GM21723 (cell line): ENCODE measurements at regions not wholly inside any gene's neighbourhood (a gene's known extent, or its start where the extent isn't known, plus 50 kb on each side); places are given as distances from the start of the nearest gene placed in this dataset.
A peak's percentile ranks its signal among the peaks of the same experiment; 100 is the strongest.

Source experiments
- ATAC-seq: cut with Tn5 transposase; IDR thresholded peaks from one replicate; pipeline ENCODE4 v1.9.1; 2021; ENCODE audit warnings: mild to moderate bottlenecking, moderate library complexity; ENCODE audit not compliant: unreplicated experiment

DNA sequence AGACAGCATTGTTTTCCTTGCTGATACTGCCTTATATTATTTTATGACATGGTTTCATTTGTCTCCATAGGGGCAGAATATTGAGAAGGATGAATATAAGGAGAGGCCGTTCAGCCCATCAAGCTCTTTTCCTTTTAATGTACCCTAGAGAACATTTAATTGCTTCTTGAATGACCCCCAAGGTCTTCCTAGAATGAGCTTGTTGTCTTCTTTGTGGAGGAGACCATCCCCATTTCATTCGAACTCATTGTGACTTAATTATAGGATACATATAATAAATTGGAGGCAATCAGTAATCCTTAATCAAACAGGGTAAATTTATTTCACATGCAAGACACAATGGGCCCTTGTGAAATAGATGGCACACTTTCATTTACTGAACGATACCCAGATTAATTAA, 231.3 kb downstream of the MDFIC start:
- no peak for ATAC-seq

DNA sequence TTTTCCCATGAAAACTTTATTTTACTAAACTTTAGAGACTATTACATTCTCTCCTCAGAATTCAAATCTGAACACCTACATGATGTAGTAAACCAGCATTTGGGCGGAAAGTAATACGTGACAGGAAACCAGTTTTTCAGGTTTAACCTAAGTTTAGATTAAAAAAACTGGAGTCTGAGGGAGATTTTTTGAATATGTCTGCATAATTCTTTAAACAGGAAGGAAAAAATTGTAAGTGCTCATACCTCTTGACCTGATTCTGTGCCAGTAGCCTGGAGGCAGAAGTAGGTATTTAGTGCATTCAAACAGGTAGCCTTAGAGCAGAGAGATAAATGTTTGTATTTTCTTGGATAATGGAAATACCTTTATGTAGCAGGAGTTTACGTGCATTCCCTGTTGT, 224.3 kb downstream of the MDFIC start:
- ATAC-seq = no peak

GRCh38 chr7:115145512-115145911, 223.6 kb downstream of the MDFIC start:
- ATAC-seq = peak; percentile 81

DNA sequence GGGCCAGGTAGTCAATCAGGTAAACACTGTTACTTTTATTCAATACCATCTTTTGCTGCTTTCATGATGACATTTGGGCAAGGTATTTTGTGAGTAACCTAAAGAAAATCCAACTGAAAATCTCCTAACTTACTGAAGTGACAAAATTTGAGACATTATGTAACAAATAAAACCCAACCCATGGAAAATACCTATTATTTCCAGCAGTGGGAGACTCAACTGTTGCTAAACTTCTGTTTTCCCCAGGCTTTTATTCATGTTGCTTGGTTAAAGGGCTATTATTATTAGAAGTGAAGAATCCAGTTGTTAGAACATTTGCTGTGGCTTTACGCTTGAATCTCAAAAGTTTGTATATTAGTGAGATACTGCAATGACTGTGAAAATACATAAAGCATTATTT, 215.9 kb downstream of the MDFIC start:
- no peak for ATAC-seq

DNA sequence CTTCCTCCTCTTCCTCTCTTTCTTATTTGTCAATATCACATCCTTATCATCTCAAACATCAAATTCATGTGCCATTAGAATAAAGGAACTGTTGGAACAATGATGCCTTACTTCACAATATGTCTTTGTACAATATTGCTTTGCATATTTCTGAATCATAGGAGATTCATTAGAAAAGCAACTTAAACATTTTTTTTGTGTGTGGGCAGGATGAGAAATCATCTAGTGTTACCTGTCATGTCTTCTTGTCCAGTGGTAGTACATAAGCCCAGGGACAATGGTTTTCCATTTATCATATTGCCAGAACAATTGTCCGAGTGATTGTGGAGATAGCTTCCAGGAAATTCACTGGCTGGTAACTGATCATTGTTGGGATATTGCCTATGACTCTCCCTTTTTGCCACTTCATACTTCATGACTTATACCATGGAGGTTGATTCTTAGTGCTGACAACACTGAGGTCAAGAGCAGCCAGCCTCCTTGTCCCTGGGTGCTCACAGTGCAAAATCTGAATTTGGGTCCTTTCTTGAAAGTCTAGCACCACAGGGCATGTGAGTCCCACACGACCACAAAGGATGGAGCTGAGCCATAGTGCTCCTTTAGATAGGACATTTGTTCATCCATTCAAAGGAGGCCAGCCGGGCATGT, 215.0 kb downstream of the MDFIC start:
- no peak for ATAC-seq

- ATAC-seq = peak; percentile 96
Measured at GRCh38 chr7:115135769-115136410, 214.0 kb downstream of the MDFIC start.

- no peak for ATAC-seq
Measured at GRCh38 chr7:115135146-115135545, 213.3 kb downstream of the MDFIC start.

- ATAC-seq = no peak
Measured at GRCh38 chr7:115133248-115133647, 211.4 kb downstream of the MDFIC start.

- no peak for ATAC-seq
Measured at GRCh38 chr7:115132096-115132495, 210.2 kb downstream of the MDFIC start.

DNA sequence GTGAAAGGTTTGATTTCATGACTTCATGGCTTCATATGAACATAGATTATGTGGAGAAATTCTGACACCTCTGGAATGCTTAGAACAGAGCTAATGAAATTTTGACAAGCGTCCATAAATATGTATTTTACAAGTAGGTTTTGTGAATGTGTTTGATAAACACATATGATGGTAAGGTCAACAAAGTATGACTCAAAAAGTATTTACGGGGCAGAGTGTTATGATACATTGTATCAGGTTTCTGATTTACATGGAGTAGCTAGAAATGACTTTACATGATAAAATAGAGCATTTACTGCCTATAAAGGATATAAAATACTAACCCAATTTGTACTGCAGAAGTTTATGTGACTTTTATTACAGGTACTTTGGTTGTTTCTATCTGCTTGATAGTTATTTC, 206.3 kb downstream of the MDFIC start:
- no peak for ATAC-seq

- ATAC-seq = no peak
Measured at GRCh38 chr7:115127399-115128021, 205.6 kb downstream of the MDFIC start.

DNA sequence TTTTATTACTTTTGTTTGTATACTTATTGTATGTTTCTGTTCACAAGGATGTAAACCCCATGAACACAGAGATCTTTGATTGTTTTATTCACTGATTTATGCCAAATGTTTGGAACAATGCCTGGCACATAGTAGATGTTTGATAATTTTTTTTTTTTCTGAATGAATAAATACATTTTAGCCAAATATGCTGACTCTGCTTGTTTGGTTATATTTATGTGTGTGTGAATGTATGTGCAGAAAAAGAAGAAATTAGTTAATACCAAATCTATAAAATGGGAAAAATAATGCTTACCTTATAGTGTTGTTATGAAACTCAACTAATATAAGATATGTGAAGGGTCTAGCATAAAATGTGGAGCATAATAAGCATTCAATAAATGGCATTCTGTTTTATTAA, 203.9 kb downstream of the MDFIC start:
- ATAC-seq = no peak

DNA sequence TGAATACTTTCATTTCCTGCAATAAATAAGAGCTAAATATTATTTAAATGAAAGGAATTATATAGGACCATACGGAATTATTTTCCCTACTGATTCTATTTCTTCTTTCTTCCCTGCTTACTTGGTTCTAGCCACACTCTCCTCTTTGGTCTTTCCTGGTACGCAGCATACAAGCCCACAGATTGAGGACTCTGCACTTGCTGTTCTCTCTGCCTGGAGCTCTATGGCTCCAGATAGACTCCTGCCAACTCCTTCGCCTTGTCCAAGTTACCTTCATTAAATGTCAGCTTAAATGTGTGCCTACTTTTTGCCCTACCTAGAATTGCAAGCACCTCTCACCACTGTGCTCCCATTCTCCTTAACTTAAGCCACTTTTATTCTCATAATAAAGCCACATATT, 203.4 kb downstream of the MDFIC start:
- ATAC-seq = no peak

DNA sequence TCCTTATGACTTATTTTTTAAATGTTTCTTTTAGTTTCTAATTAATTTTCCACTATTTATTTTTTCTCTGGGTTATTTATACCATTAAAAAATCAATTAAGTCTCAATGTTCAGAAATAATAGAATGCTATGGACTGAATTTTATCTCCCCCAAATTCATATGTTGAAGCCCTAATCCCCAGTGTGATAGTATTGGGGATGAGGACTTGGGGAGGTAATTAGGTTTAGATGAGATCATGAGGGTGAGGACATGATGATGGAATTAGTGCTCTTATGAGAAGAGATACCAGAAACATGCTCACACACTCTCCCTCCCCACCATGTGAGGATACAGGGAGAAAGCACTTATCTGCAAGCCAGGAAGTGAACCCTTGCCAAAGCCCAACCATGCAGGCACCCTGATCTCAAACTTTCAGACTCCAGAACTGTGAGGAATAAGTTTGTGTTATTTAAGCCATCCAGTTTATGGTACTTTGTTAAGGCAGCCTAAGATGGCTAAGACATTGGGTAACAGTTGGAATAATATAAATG, 202.6 kb downstream of the MDFIC start:
- no peak for ATAC-seq

DNA sequence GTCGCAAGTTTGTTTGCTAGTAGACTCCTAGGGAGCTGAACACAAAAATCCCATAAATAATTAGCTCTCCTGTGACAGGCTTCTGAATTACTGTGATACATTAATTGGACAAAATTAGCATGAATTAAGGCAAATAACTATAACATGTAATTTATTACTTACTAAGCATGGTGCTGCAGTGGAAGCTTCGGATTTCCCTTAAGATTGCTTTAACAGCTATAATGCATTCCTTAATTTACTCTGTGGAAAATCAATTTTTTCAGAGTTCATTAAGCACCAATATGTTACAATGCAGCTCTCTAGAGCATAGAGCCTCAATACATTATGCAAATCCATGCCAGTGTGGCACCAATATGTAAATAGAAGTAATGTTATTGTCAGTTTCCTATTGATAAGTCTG, 201.5 kb downstream of the MDFIC start:
- no peak for ATAC-seq

- no peak for ATAC-seq
Measured at GRCh38 chr7:115122388-115122787, 200.5 kb downstream of the MDFIC start.

DNA sequence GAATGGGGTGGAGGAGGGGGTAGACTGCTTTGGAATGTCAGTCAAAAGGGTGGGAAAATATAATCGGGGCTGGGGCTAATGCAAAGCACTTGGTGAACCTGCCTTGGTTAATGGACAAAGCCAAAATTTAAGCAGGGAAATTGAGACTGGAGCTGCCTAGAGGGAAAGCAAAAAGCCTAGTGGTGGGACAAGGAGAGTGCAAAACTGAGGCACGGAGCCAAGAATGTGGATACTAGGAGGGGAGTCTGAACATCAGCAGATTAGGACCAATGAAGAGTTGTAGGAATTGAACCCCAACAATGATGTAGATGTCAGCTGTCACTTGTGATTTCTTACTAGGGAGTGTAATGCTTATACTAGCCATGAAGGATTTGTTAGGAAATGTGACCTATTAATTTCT, 195.9 kb downstream of the MDFIC start:
- ATAC-seq = no peak

DNA sequence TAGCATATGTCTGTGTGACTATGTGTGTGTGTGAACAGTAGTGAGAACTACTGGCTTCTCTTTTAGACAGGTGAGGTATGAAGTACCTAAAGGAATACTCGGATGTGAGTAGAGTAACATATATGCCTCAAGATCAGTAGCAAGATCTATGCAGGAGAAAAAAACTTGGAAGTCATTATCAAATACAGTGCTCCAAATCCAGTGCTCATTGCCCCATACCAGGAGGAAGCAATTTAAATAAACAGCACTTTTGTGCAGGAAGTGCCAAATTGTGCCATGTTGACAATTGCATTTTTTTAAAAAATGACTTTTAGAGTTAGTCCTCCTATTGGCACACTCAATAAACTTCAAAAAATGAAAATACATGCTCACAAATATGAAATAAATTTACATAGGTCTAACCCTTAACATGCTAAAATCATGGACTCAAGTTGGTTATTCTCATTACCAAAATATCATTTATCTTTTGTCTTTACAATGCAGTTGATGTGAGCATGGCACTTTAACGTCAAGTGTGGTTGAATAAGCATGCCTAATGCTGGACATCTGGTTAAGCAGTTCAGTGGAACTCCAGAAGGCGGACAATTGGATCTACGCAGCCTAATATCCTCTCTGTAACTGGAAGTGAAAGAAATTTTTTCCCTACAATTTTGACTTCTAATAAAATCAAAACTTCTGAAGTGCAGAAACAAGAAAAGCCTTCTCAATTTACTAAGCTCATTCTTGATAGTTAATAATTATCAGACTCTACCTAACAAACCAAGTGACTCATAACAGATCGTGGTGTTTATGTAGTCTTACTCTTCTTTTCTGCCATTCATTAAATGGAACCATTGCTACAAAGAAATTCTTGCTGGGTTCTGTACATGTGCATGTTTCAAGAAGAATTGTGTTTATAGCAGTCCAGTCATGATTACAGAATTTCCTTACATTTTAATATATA, 195.2 kb downstream of the MDFIC start:
- ATAC-seq = no peak

DNA sequence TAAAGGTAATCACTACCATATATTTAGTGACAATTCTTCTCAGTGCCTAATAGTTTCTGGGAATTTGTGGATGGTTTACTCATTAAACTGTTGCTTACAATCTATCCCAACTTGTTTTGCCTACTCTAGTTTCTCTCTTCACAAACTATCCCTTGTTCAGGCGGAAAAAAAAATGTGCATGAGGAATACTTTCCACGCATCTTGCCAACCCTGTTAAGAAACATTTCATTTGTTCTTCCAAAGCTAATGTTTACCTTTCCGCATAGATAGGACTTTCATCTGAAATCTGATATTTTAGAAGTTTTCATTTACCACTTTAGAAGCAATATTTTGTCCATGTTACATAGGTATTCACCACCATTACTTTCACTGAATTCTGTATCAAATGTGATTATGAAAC, 191.9 kb downstream of the MDFIC start:
- no peak for ATAC-seq

GRCh38 chr7:115113131-115113530, 191.2 kb downstream of the MDFIC start:
- ATAC-seq = no peak

- no peak for ATAC-seq
Measured at GRCh38 chr7:115110523-115110922, 188.6 kb downstream of the MDFIC start.
